ENCODE measurements at regions not wholly inside any gene's neighbourhood (a gene's known extent, or its start where the extent isn't known, plus 50 kb on each side); places are given as distances from the start of the nearest gene placed in this dataset.

GRCh38 chr17:73819440-73820395, 175.5 kb upstream of the SDK2 start:
- TF ChIP-seq POLR2AphosphoS5 (IDR thresholded peaks at IDR 0.05; ENCODE audit: low read depth, low read length) (no peak), POLR2A (IDR thresholded peaks at IDR 0.05; ENCODE audit: low read depth, low read length) (no peak), TAF1 (IDR thresholded peaks at IDR 0.05; ENCODE audit: low read depth, low read length) (no peak), PAX5 (IDR thresholded peaks at IDR 0.05; ENCODE audit: insufficient read depth, low read length, severe bottlenecking) (no peak), POU2F2 (IDR thresholded peaks at IDR 0.05; ENCODE audit: low read depth, low read length) (no peak)

All from GM12891 (cell line).